DND-41 (cell line): ENCODE measurements at regions not wholly inside any gene's neighbourhood (a gene's known extent, or its start where the extent isn't known, plus 50 kb on each side); places are given as distances from the start of the nearest gene placed in this dataset.

Source experiments
- EZH2 ChIP-seq: IDR thresholded peaks from 3 replicates; pipeline ENCODE4 v1.6.1; 2012; ENCODE audit warnings: borderline replicate concordance, low read depth, mild to moderate bottlenecking, moderate library complexity, low read length, inconsistent platforms; ENCODE audit not compliant: severe bottlenecking
- TF ChIP-seq, protein P1 (sequence below): IDR thresholded peaks from 2 replicates; pipeline ENCODE4 v1.5.1; 2012; ENCODE audit warnings: borderline replicate concordance, low read length, moderate library complexity, mild to moderate bottlenecking; ENCODE audit not compliant: poor library complexity, severe bottlenecking; ENCODE audit errors: extremely low read depth

DNA sequence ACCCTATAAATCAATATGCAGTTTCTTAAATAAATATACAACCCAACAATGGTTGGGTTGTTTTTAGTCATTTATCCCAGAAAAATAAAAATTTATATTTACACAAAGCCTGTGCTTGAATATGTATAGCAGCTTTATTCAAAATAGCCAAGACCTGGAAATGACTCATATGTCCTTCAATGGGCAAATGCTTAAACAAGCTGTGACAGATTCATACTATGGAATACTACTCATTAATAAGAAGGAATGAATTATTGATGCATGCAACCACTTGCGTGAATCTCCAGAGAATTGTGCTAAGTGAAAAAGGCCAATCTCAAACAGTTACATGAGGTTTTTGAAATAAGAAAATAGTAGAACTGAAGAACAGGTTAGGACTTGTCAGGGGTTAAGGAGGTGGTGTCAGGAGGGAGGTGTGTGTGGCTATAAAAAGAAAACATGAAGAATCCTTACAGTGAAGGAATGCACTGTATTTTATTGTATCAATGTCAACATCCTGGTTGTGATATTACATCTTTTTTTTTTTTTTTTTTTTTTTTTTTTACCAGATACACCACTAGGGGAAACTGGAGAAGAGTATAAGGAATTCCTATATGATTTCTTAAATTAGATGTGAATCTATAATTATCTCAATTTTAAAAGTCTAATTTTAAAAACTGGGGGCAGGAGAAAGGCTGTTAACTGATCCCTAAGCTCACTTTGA lies 82.4 kb upstream of the CD44 start:
- TF ChIP-seq, protein P1, sequence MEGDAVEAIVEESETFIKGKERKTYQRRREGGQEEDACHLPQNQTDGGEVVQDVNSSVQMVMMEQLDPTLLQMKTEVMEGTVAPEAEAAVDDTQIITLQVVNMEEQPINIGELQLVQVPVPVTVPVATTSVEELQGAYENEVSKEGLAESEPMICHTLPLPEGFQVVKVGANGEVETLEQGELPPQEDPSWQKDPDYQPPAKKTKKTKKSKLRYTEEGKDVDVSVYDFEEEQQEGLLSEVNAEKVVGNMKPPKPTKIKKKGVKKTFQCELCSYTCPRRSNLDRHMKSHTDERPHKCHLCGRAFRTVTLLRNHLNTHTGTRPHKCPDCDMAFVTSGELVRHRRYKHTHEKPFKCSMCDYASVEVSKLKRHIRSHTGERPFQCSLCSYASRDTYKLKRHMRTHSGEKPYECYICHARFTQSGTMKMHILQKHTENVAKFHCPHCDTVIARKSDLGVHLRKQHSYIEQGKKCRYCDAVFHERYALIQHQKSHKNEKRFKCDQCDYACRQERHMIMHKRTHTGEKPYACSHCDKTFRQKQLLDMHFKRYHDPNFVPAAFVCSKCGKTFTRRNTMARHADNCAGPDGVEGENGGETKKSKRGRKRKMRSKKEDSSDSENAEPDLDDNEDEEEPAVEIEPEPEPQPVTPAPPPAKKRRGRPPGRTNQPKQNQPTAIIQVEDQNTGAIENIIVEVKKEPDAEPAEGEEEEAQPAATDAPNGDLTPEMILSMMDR: no peak
- TF ChIP-seq EZH2: no peak
